ENCODE measurements at regions not wholly inside any gene's neighbourhood (a gene's known extent, or its start where the extent isn't known, plus 50 kb on each side); places are given as distances from the start of the nearest gene placed in this dataset.
"Not testable (repeated sequence)": the region's sequence is repeated elsewhere in the genome, so short reads cannot be mapped to it uniquely, and the experiment has no call there.

- Mint-ChIP-seq H3K27ac (no peak overlapping the region), H3K27me3 (peaks cover under 1% of the 10 kb centered on the region), H3K9me3 (peaks cover 5% of the 10 kb centered on the region), H3K4me3 (no peak overlapping the region), H3K36me3 (peaks cover 3% of the 10 kb centered on the region), H3K4me1 (peaks cover 3% of the 10 kb centered on the region)
- ATAC-seq (ENCODE audit: low read depth) (no peak), DNase-seq (ENCODE audit: low spot score in 2 of 2) (no peak)
Measured at GRCh38 chr5:2163940-2164490, 281.3 kb upstream of the IRX4 start.

GRCh38 chr5:2163060-2163856 lies 280.5 kb upstream of the IRX4 start:
- H3K4me1 Mint-ChIP-seq, result peaks cover 3% of the 10 kb centered on the region
- peaks cover 3% of the 10 kb centered on the region for H3K36me3 Mint-ChIP-seq
- H3K9me3 Mint-ChIP-seq, result peaks cover 5% of the 10 kb centered on the region
- no peak overlapping the region for H3K27ac Mint-ChIP-seq
- no peak for DNase-seq (ENCODE audit: low spot score in 2 of 2)
- no peak overlapping the region for H3K4me3 Mint-ChIP-seq
- H3K27me3 Mint-ChIP-seq, result no peaks in the 10 kb centered on the region
- no peak for ATAC-seq (ENCODE audit: low read depth)

GRCh38 chr5:2160811-2161210 lies 278.1 kb upstream of the IRX4 start:
- Mint-ChIP-seq H3K27ac (no peak overlapping the region), H3K36me3 (peaks cover 3% of the 10 kb centered on the region), H3K9me3 (peaks cover 5% of the 10 kb centered on the region), H3K27me3 (no peaks in the 10 kb centered on the region), H3K4me3 (no peak overlapping the region), H3K4me1 (peaks cover 3% of the 10 kb centered on the region)
- DNase-seq (ENCODE audit: low spot score in 2 of 2), result no peak
- no peak for ATAC-seq (ENCODE audit: low read depth)

GRCh38 chr5:2158767-2159166 lies 276.0 kb upstream of the IRX4 start:
- H3K27me3 Mint-ChIP-seq, result no peaks in the 10 kb centered on the region
- DNase-seq (ENCODE audit: low spot score in 2 of 2) (no peak), ATAC-seq (ENCODE audit: low read depth) (no peak)
- peaks cover 3% of the 10 kb centered on the region for H3K4me1 Mint-ChIP-seq
- H3K27ac Mint-ChIP-seq, result no peak overlapping the region
- peaks cover 5% of the 10 kb centered on the region for H3K9me3 Mint-ChIP-seq
- H3K36me3 Mint-ChIP-seq, result peaks cover 3% of the 10 kb centered on the region
- H3K4me3 Mint-ChIP-seq, result no peak overlapping the region

- ATAC-seq (ENCODE audit: low read depth) (no peak), DNase-seq (ENCODE audit: low spot score in 2 of 2) (no peak)
- Mint-ChIP-seq H3K27ac (no peak overlapping the region), H3K4me3 (no peak overlapping the region), H3K27me3 (no peaks in the 10 kb centered on the region), H3K4me1 (peaks cover 3% of the 10 kb centered on the region), H3K9me3 (peaks cover 5% of the 10 kb centered on the region), H3K36me3 (peaks cover 3% of the 10 kb centered on the region)
Measured at GRCh38 chr5:2158109-2158508, 275.4 kb upstream of the IRX4 start.

- H3K4me1 Mint-ChIP-seq, result peaks cover 3% of the 10 kb centered on the region
- H3K4me3 Mint-ChIP-seq, result no peak overlapping the region
- no peak for ATAC-seq (ENCODE audit: low read depth)
- no peak overlapping the region for H3K27ac Mint-ChIP-seq
- peaks cover 3% of the 10 kb centered on the region for H3K36me3 Mint-ChIP-seq
- DNase-seq (ENCODE audit: low spot score in 2 of 2), result no peak
- peaks cover 8% of the 10 kb centered on the region for H3K9me3 Mint-ChIP-seq
- H3K27me3 Mint-ChIP-seq, result peaks cover 2% of the 10 kb centered on the region
Measured at GRCh38 chr5:2157372-2157771, 274.6 kb upstream of the IRX4 start.

- no peak for DNase-seq (ENCODE audit: low spot score in 2 of 2)
- Mint-ChIP-seq H3K36me3 (peaks cover 3% of the 10 kb centered on the region), H3K9me3 (peaks cover 8% of the 10 kb centered on the region), H3K27me3 (peaks cover 2% of the 10 kb centered on the region), H3K4me1 (peaks cover 3% of the 10 kb centered on the region), H3K27ac (no peak overlapping the region), H3K4me3 (no peak overlapping the region)
- ATAC-seq (ENCODE audit: low read depth), result no peak
Measured at GRCh38 chr5:2156358-2157059, 273.8 kb upstream of the IRX4 start.

GRCh38 chr5:2155556-2155955 lies 272.8 kb upstream of the IRX4 start:
- no peaks in the 10 kb centered on the region for H3K36me3 Mint-ChIP-seq
- H3K4me1 Mint-ChIP-seq, result no peaks in the 10 kb centered on the region
- no peak for DNase-seq (ENCODE audit: low spot score in 2 of 2)
- peaks cover 3% of the 10 kb centered on the region for H3K9me3 Mint-ChIP-seq
- H3K27me3 Mint-ChIP-seq, result peaks cover 2% of the 10 kb centered on the region
- H3K4me3 Mint-ChIP-seq, result no peak overlapping the region
- H3K27ac Mint-ChIP-seq, result no peak overlapping the region
- no peak for ATAC-seq (ENCODE audit: low read depth)

GRCh38 chr5:2153802-2154201 lies 271.1 kb upstream of the IRX4 start:
- no peak overlapping the region for H3K27ac Mint-ChIP-seq
- H3K36me3 Mint-ChIP-seq, result no peaks in the 10 kb centered on the region
- DNase-seq (ENCODE audit: low spot score in 2 of 2), result no peak
- ATAC-seq (ENCODE audit: low read depth), result no peak
- peaks cover 4% of the 10 kb centered on the region for H3K27me3 Mint-ChIP-seq
- no peaks in the 10 kb centered on the region for H3K4me1 Mint-ChIP-seq
- peaks cover 3% of the 10 kb centered on the region for H3K9me3 Mint-ChIP-seq
- no peak overlapping the region for H3K4me3 Mint-ChIP-seq

GRCh38 chr5:2153350-2153749 lies 270.6 kb upstream of the IRX4 start:
- Mint-ChIP-seq H3K9me3 (peaks cover 3% of the 10 kb centered on the region), H3K36me3 (no peaks in the 10 kb centered on the region), H3K27ac (no peak overlapping the region), H3K27me3 (peaks cover 5% of the 10 kb centered on the region), H3K4me3 (no peak overlapping the region), H3K4me1 (no peaks in the 10 kb centered on the region)
- ATAC-seq (ENCODE audit: low read depth), result no peak
- DNase-seq (ENCODE audit: low spot score in 2 of 2), result no peak

- not testable (repeated sequence) for H3K9me3 Mint-ChIP-seq
Measured at GRCh38 chr5:2151301-2151888, 268.7 kb upstream of the IRX4 start.

GRCh38 chr5:2149195-2149539 lies 266.4 kb upstream of the IRX4 start:
- ATAC-seq (ENCODE audit: low read depth) (no peak), DNase-seq (ENCODE audit: low spot score in 2 of 2) (no peak)
- no peak overlapping the region for H3K27ac Mint-ChIP-seq
- H3K36me3 Mint-ChIP-seq, result no peaks in the 10 kb centered on the region
- peaks cover 8% of the 10 kb centered on the region for H3K27me3 Mint-ChIP-seq
- no peaks in the 10 kb centered on the region for H3K4me1 Mint-ChIP-seq
- H3K9me3 Mint-ChIP-seq, result peaks cover 3% of the 10 kb centered on the region
- no peak overlapping the region for H3K4me3 Mint-ChIP-seq

More at GRCh38 chr5:2151301-2151888, 268.7 kb upstream of the IRX4 start:
- H3K4me1 Mint-ChIP-seq; H3K4me3 Mint-ChIP-seq; DNase-seq (ENCODE audit: low spot score in 2 of 2); H3K27me3 Mint-ChIP-seq; H3K27ac Mint-ChIP-seq; H3K36me3 Mint-ChIP-seq; ATAC-seq (ENCODE audit: low read depth): not testable (repeated sequence)

- no peak for DNase-seq (ENCODE audit: low spot score in 2 of 2)
- Mint-ChIP-seq H3K4me1 (no peaks in the 10 kb centered on the region), H3K36me3 (no peaks in the 10 kb centered on the region), H3K27ac (no peak overlapping the region), H3K4me3 (no peak overlapping the region), H3K9me3 (peaks cover 3% of the 10 kb centered on the region), H3K27me3 (peaks cover 8% of the 10 kb centered on the region)
- ATAC-seq (ENCODE audit: low read depth), result no peak
Measured at GRCh38 chr5:2148312-2149194, 265.8 kb upstream of the IRX4 start.

Measured in memory B cell (primary cell).